ENCODE measurements at regions not wholly inside any gene's neighbourhood (a gene's known extent, or its start where the extent isn't known, plus 50 kb on each side); places are given as distances from the start of the nearest gene placed in this dataset.

GRCh38 chr13:97145057-97145456 lies 77.1 kb upstream of the MBNL2 start:
- TF ChIP-seq, protein P1, sequence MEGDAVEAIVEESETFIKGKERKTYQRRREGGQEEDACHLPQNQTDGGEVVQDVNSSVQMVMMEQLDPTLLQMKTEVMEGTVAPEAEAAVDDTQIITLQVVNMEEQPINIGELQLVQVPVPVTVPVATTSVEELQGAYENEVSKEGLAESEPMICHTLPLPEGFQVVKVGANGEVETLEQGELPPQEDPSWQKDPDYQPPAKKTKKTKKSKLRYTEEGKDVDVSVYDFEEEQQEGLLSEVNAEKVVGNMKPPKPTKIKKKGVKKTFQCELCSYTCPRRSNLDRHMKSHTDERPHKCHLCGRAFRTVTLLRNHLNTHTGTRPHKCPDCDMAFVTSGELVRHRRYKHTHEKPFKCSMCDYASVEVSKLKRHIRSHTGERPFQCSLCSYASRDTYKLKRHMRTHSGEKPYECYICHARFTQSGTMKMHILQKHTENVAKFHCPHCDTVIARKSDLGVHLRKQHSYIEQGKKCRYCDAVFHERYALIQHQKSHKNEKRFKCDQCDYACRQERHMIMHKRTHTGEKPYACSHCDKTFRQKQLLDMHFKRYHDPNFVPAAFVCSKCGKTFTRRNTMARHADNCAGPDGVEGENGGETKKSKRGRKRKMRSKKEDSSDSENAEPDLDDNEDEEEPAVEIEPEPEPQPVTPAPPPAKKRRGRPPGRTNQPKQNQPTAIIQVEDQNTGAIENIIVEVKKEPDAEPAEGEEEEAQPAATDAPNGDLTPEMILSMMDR (conservative IDR thresholded peaks at IDR 0.05 in 1 of 2, IDR thresholded peaks at IDR 0.05 in 1 of 2; ENCODE audit: extremely low read depth in 1 of 2, insufficient read depth in 1 of 2, low read depth in 1 of 2, low read length in 2 of 2), result no peak
- no peak for TF ChIP-seq EZH2 (IDR thresholded peaks at IDR 0.05; ENCODE audit: borderline replicate concordance, low read length)

Data from mammary epithelial cell (primary cell).